ENCODE measurements at regions not wholly inside any gene's neighbourhood (a gene's known extent, or its start where the extent isn't known, plus 50 kb on each side); places are given as distances from the start of the nearest gene placed in this dataset.
A peak's percentile ranks its signal among the peaks of the same experiment; 100 is the strongest.
"Not testable (repeated sequence)": the region's sequence is repeated elsewhere in the genome, so short reads cannot be mapped to it uniquely, and the experiment has no call there.

GRCh38 chr13:64083811-64084210 lies 2668.2 kb upstream of the PCDH20 start:
- no peak for DNase-seq

GRCh38 chr13:64083396-64083795 lies 2667.7 kb upstream of the PCDH20 start:
- no peak for DNase-seq

GRCh38 chr13:64078480-64078936 lies 2662.9 kb upstream of the PCDH20 start:
- DNase-seq = no peak

- no peak for DNase-seq
Observed at GRCh38 chr13:64078025-64078424, 2662.4 kb upstream of the PCDH20 start.

GRCh38 chr13:64077132-64077835 lies 2661.6 kb upstream of the PCDH20 start:
- DNase-seq = not testable (repeated sequence)

GRCh38 chr13:64075543-64076271 lies 2660.1 kb upstream of the PCDH20 start:
- no peak for DNase-seq

- no peak for DNase-seq
Observed at GRCh38 chr13:64074971-64075474, 2659.4 kb upstream of the PCDH20 start.

- no peak for DNase-seq
Observed at GRCh38 chr13:64073203-64073602, 2657.6 kb upstream of the PCDH20 start.

GRCh38 chr13:64071352-64071751 lies 2655.7 kb upstream of the PCDH20 start:
- no peak for DNase-seq

GRCh38 chr13:64069892-64070291 lies 2654.2 kb upstream of the PCDH20 start:
- no peak for DNase-seq

- no peak for DNase-seq
Observed at GRCh38 chr13:64066711-64067110, 2651.1 kb upstream of the PCDH20 start.

GRCh38 chr13:64061649-64062048 lies 2646.0 kb upstream of the PCDH20 start:
- DNase-seq = no peak

GRCh38 chr13:64057372-64058020 lies 2641.8 kb upstream of the PCDH20 start:
- no peak for DNase-seq

- no peak for DNase-seq
Observed at GRCh38 chr13:64054321-64054720, 2638.7 kb upstream of the PCDH20 start.

GRCh38 chr13:64052521-64052920 lies 2636.9 kb upstream of the PCDH20 start:
- peak; percentile 4 for DNase-seq

- no peak for DNase-seq
Observed at GRCh38 chr13:64051278-64051677, 2635.6 kb upstream of the PCDH20 start.

GRCh38 chr13:64041296-64041695 lies 2625.6 kb upstream of the PCDH20 start:
- DNase-seq = no peak

GRCh38 chr13:64033921-64034320 lies 2618.3 kb upstream of the PCDH20 start:
- DNase-seq = no peak

GRCh38 chr13:64029343-64030093 lies 2613.9 kb upstream of the PCDH20 start:
- no peak for DNase-seq

GRCh38 chr13:64028551-64028950 lies 2612.9 kb upstream of the PCDH20 start:
- no peak for DNase-seq

GRCh38 chr13:64020126-64020525 lies 2604.5 kb upstream of the PCDH20 start:
- DNase-seq = no peak

- no peak for DNase-seq
Observed at GRCh38 chr13:64007339-64007738, 2591.7 kb upstream of the PCDH20 start.

GRCh38 chr13:64000321-64000720 lies 2584.7 kb upstream of the PCDH20 start:
- no peak for DNase-seq
